BE2C (cell line): ENCODE measurements at regions not wholly inside any gene's neighbourhood (a gene's known extent, or its start where the extent isn't known, plus 50 kb on each side); places are given as distances from the start of the nearest gene placed in this dataset.
A peak's percentile ranks its signal among the peaks of the same experiment; 100 is the strongest.

ENCODE experiments used
- DNase-seq: peaks from one replicate; pipeline ENCODE4 v3.0.0-alpha.2; 2020
- H3K27me3 ChIP-seq: fragments of 250-450 bp; sonication (Bioruptor Pico); 2 replicates; pipeline ENCODE4 v1.5.1; 2020; ENCODE audit warnings: mild to moderate bottlenecking
- H3K36me3 ChIP-seq: fragments of 250-450 bp; sonication (Bioruptor Pico); 2 replicates; pipeline ENCODE4 v1.5.1; 2020; ENCODE audit warnings: mild to moderate bottlenecking
- H3K4me1 ChIP-seq: fragments of 250-450 bp; sonication (Bioruptor Pico); 2 replicates; pipeline ENCODE4 v1.5.1; 2020
- H3K4me3 ChIP-seq: 2 replicates; pipeline ENCODE4 v1.5.1; 2011; ENCODE audit warnings: low read depth, low read length
- H3K9me3 ChIP-seq: fragments of 250-450 bp; sonication (Bioruptor Pico); 2 replicates; pipeline ENCODE4 v1.5.1; 2020
- TF ChIP-seq, protein P1 (sequence below): IDR thresholded peaks from 2 replicates; pipeline ENCODE4 v1.5.1; 2012; ENCODE audit warnings: mild to moderate bottlenecking, low read depth, low read length

DNA sequence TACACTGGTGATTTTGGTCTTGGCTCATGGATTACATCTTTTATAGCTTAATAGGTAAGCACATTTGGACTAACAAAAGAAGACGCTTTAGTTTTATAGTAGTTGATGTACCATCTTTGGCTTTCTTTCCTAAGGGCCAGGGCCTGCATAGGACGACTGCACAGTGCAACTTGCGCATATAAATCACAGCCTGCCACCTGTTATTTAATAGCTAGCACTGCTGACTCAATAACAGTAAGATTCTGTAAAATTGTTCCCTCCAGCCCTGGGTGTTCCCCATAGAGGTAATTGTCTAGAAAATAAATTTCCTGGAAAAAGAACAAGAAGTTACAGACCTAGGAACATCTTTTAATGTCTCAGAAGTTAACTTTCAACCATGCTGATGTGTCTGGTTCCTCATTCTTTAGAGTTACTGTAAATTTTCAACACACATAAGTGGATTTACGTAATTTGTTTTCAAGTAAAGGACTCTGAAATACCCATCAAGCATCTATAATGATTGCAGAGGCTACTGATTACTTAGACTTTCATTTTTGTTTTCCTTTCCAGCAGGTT lies 594.2 kb upstream of the NXPH2 start:
- no peak for DNase-seq
- Histone ChIP-seq H3K27me3 (no peaks in the 10 kb centered on the region), H3K4me3 (no peak overlapping the region), H3K9me3 (no peaks in the 10 kb centered on the region), H3K4me1 (no peaks in the 10 kb centered on the region), H3K36me3 (no peaks in the 10 kb centered on the region)
- TF ChIP-seq, protein P1, sequence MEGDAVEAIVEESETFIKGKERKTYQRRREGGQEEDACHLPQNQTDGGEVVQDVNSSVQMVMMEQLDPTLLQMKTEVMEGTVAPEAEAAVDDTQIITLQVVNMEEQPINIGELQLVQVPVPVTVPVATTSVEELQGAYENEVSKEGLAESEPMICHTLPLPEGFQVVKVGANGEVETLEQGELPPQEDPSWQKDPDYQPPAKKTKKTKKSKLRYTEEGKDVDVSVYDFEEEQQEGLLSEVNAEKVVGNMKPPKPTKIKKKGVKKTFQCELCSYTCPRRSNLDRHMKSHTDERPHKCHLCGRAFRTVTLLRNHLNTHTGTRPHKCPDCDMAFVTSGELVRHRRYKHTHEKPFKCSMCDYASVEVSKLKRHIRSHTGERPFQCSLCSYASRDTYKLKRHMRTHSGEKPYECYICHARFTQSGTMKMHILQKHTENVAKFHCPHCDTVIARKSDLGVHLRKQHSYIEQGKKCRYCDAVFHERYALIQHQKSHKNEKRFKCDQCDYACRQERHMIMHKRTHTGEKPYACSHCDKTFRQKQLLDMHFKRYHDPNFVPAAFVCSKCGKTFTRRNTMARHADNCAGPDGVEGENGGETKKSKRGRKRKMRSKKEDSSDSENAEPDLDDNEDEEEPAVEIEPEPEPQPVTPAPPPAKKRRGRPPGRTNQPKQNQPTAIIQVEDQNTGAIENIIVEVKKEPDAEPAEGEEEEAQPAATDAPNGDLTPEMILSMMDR, result no peak

DNA sequence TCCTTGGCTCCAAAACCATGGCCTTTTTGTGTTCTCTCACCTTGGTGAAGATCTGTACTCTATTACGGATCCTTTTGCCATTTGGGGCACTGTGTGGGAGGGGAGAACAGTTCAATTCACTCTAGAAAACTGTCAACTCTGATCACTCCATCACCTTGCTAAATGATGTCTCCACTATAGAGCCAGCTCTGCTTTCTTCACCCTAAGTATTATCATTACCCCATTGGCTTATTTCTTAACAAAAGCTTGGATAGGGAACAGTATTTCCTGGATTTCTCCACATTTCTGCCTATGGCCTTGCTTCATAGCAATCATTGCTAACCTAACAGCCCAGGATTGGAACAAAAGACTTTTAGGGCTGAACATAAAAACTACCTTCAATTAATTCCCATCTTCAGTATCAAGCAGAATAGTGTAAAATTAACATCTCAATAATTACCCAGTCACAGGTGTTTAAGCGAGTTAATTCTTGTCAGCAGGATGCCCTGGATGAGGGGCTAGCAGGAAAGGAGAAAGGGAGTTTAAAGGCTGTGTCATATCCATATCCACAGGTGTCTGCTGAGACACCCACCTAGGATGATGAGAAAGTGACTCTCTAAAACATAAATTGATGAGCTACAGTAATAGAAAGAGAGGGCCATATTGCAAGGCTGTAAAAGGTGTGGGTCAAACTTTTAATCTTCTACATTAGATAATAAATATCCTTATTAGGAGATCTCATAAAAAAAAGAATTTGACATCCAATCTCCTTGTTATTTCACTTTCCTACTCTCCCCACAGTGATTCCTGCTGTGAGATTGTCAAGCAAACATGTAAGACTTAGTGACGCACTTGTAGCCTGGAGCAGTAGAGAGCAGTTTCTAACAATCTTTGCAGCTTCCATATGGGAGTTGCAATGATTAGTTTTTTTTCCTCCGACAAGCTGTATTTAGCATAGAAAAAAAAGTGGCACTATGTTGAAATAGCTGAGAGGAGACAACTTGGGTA lies 589.5 kb upstream of the NXPH2 start:
- Histone ChIP-seq H3K4me1 (no peaks in the 10 kb centered on the region), H3K27me3 (no peaks in the 10 kb centered on the region), H3K36me3 (no peaks in the 10 kb centered on the region), H3K9me3 (no peaks in the 10 kb centered on the region), H3K4me3 (no peak overlapping the region)
- TF ChIP-seq, protein P1, result no peak
- no peak for DNase-seq

GRCh38 chr2:139367416-139367815 lies 587.2 kb upstream of the NXPH2 start:
- DNase-seq, result no peak
- Histone ChIP-seq H3K27me3 (no peaks in the 10 kb centered on the region), H3K4me1 (no peaks in the 10 kb centered on the region), H3K9me3 (no peaks in the 10 kb centered on the region), H3K36me3 (no peaks in the 10 kb centered on the region), H3K4me3 (no peak overlapping the region)
- TF ChIP-seq, protein P1, result no peak

GRCh38 chr2:139366681-139367080 lies 586.5 kb upstream of the NXPH2 start:
- no peaks in the 10 kb centered on the region for H3K36me3 ChIP-seq
- no peaks in the 10 kb centered on the region for H3K27me3 ChIP-seq
- H3K4me3 ChIP-seq, result no peak overlapping the region
- DNase-seq, result no peak
- no peaks in the 10 kb centered on the region for H3K9me3 ChIP-seq
- TF ChIP-seq, protein P1, result no peak
- no peaks in the 10 kb centered on the region for H3K4me1 ChIP-seq

- H3K4me3 ChIP-seq, result no peak overlapping the region
- no peaks in the 10 kb centered on the region for H3K27me3 ChIP-seq
- H3K36me3 ChIP-seq, result no peaks in the 10 kb centered on the region
- peak; percentile 16 for DNase-seq
- TF ChIP-seq, protein P1, result no peak
- H3K4me1 ChIP-seq, result no peaks in the 10 kb centered on the region
- H3K9me3 ChIP-seq, result no peaks in the 10 kb centered on the region
These were observed 585.0 kb upstream of the NXPH2 start for GRCh38 chr2:139365189-139365588.

- Histone ChIP-seq H3K4me3 (no peak overlapping the region), H3K9me3 (no peaks in the 10 kb centered on the region), H3K4me1 (no peaks in the 10 kb centered on the region), H3K36me3 (no peaks in the 10 kb centered on the region), H3K27me3 (no peaks in the 10 kb centered on the region)
- no peak for DNase-seq
- TF ChIP-seq, protein P1, result no peak
These were observed 580.5 kb upstream of the NXPH2 start for GRCh38 chr2:139360654-139361053.
